ENCODE measurements at regions not wholly inside any gene's neighbourhood (a gene's known extent, or its start where the extent isn't known, plus 50 kb on each side); places are given as distances from the start of the nearest gene placed in this dataset.

GRCh38 chr11:95349345-95349942, 118.4 kb upstream of the SESN3 start:
- no peak overlapping the region for H3K4me3 ChIP-seq (ENCODE audit: control extremely low read depth in 1 of 5, extremely low read depth in 1 of 5, insufficient read depth in 1 of 5, low read depth in 2 of 5, low read length in 4 of 5)
- Mint-ChIP-seq H3K4me1 (peaks cover 2% of the 10 kb centered on the region), H3K27ac (no peak overlapping the region), H3K9me3 (ENCODE audit: insufficient read depth) (peaks cover 4% of the 10 kb centered on the region), H3K4me3 (no peak overlapping the region), H3K27me3 (no peaks in the 10 kb centered on the region)
- ATAC-seq (ENCODE audit: low read depth): no peak
- no peaks in the 10 kb centered on the region for H4K20me1 ChIP-seq (ENCODE audit: control insufficient read depth, insufficient read depth, low read length, poor library complexity, severe bottlenecking)
- H3K4me2 ChIP-seq (replicated peaks; ENCODE audit: low read depth, low read length, poor library complexity, severe bottlenecking): no peak overlapping the region
- no peak overlapping the region for H3K9ac ChIP-seq (ENCODE audit: low read length)
- H3K9me3 ChIP-seq (ENCODE audit: control extremely low read depth in 1 of 3, control insufficient read depth in 2 of 3, insufficient read depth in 1 of 3, low read length in 2 of 3): peaks cover 0 to 4% (median 2%) of the 10 kb centered on the region in 3 donors
- no peaks in the 10 kb centered on the region for H3K36me3 ChIP-seq (replicated peaks in 1 of 2; ENCODE audit: control extremely low read depth in 1 of 2, control insufficient read depth in 1 of 2, extremely low read depth in 1 of 2, insufficient read depth in 2 of 2, low read length in 1 of 2)
- H3K79me2 ChIP-seq (ENCODE audit: control insufficient read depth, insufficient read depth, low read length): no peaks in the 10 kb centered on the region
- H3K27ac ChIP-seq (ENCODE audit: low read length in 2 of 2): no peak overlapping the region
- intact Hi-C loops (cut with micrococcal nuclease): no loop called here
- TF ChIP-seq, protein P1, sequence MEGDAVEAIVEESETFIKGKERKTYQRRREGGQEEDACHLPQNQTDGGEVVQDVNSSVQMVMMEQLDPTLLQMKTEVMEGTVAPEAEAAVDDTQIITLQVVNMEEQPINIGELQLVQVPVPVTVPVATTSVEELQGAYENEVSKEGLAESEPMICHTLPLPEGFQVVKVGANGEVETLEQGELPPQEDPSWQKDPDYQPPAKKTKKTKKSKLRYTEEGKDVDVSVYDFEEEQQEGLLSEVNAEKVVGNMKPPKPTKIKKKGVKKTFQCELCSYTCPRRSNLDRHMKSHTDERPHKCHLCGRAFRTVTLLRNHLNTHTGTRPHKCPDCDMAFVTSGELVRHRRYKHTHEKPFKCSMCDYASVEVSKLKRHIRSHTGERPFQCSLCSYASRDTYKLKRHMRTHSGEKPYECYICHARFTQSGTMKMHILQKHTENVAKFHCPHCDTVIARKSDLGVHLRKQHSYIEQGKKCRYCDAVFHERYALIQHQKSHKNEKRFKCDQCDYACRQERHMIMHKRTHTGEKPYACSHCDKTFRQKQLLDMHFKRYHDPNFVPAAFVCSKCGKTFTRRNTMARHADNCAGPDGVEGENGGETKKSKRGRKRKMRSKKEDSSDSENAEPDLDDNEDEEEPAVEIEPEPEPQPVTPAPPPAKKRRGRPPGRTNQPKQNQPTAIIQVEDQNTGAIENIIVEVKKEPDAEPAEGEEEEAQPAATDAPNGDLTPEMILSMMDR (IDR thresholded peaks at IDR 0.05): no peak
- TF ChIP-seq EZH2 (IDR thresholded peaks at IDR 0.05; ENCODE audit: borderline replicate concordance, insufficient read depth, low read depth, low read length, poor library complexity, severe bottlenecking): no peak
- ChIA-PET POLR2A (no interaction called here), CTCF (interaction anchor here (1.6 kb wide), 1 partner anchor 13 kb away, joined by 7 read pairs; no protein-coding TSS in a partner anchor)
- H2AFZ ChIP-seq (ENCODE audit: insufficient read depth, low read depth, low read length, poor library complexity, severe bottlenecking): no peak overlapping the region
- H3K27me3 ChIP-seq (replicated peaks in 1 of 4; ENCODE audit: control extremely low read depth in 1 of 4, control insufficient read depth in 3 of 4, insufficient read depth in 4 of 4, low read length in 3 of 4): no peaks in the 10 kb centered on the region
- no peaks in the 10 kb centered on the region for H3K4me1 ChIP-seq (ENCODE audit: control insufficient read depth in 2 of 2, insufficient read depth in 2 of 2, low read length in 2 of 2)
- no peak for DNase-seq

GRCh38 chr11:95346265-95346664, 115.3 kb upstream of the SESN3 start:
- WGBS (ENCODE audit: insufficient coverage): 100% methylated on average over 1 of the region's 1 CpG
- H3K9ac ChIP-seq (ENCODE audit: low read length): no peak overlapping the region
- CTCF ChIA-PET: no interaction called here
- peaks cover 0 to 4% (median 2%) of the 10 kb centered on the region in 3 donors for H3K9me3 ChIP-seq (ENCODE audit: control extremely low read depth in 1 of 3, control insufficient read depth in 2 of 3, insufficient read depth in 1 of 3, low read length in 2 of 3)
- Mint-ChIP-seq H3K9me3 (ENCODE audit: insufficient read depth) (peaks cover 4% of the 10 kb centered on the region), H3K27me3 (no peaks in the 10 kb centered on the region), H3K4me3 (no peak overlapping the region), H3K27ac (no peak overlapping the region), H3K4me1 (no peaks in the 10 kb centered on the region)
- H3K27ac ChIP-seq (ENCODE audit: low read length in 2 of 2): no peak overlapping the region
- H3K79me2 ChIP-seq (ENCODE audit: control insufficient read depth, insufficient read depth, low read length): no peaks in the 10 kb centered on the region
- H3K36me3 ChIP-seq (replicated peaks in 1 of 2; ENCODE audit: control extremely low read depth in 1 of 2, control insufficient read depth in 1 of 2, extremely low read depth in 1 of 2, insufficient read depth in 2 of 2, low read length in 1 of 2): no peaks in the 10 kb centered on the region
- H3K4me2 ChIP-seq (replicated peaks; ENCODE audit: low read depth, low read length, poor library complexity, severe bottlenecking): no peak overlapping the region
- TF ChIP-seq EZH2 (IDR thresholded peaks at IDR 0.05; ENCODE audit: borderline replicate concordance, insufficient read depth, low read depth, low read length, poor library complexity, severe bottlenecking): no peak
- TF ChIP-seq, protein P1 (IDR thresholded peaks at IDR 0.05): no peak
- H2AFZ ChIP-seq (ENCODE audit: insufficient read depth, low read depth, low read length, poor library complexity, severe bottlenecking): no peak overlapping the region
- H3K4me3 ChIP-seq (ENCODE audit: control extremely low read depth in 1 of 5, extremely low read depth in 1 of 5, insufficient read depth in 1 of 5, low read depth in 2 of 5, low read length in 4 of 5): no peak overlapping the region
- ATAC-seq (ENCODE audit: low read depth): no peak
- DNase-seq: no peak
- H3K27me3 ChIP-seq (replicated peaks in 1 of 4; ENCODE audit: control extremely low read depth in 1 of 4, control insufficient read depth in 3 of 4, insufficient read depth in 4 of 4, low read length in 3 of 4): no peaks in the 10 kb centered on the region
- H3K4me1 ChIP-seq (ENCODE audit: control insufficient read depth in 2 of 2, insufficient read depth in 2 of 2, low read length in 2 of 2): no peaks in the 10 kb centered on the region
- POLR2A ChIA-PET: no interaction called here
- no peaks in the 10 kb centered on the region for H4K20me1 ChIP-seq (ENCODE audit: control insufficient read depth, insufficient read depth, low read length, poor library complexity, severe bottlenecking)
- intact Hi-C loops (cut with micrococcal nuclease): no loop called here

Data from B cell (primary cell).